ENCODE measurements at regions not wholly inside any gene's neighbourhood (a gene's known extent, or its start where the extent isn't known, plus 50 kb on each side); places are given as distances from the start of the nearest gene placed in this dataset.

DNA sequence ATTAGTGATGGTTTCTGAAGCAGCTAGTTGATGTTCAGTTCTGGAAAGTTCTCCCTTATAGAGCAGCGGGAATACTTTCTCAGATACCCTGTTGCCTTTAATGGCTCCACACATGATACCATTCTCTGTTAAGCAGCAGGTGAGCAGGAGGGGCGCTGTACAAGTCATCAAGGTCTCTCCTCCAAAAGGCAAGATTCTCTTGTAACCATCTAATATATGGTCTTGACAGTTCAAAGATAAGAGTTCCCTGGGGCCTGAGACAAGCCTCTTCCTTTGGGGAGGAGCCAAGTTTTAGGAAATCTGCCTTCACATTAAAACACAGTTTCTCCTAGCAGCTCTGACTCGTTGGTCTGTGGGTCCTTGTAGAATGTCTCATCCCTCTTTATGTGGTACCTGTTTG is 258.2 kb downstream of the QKI start:
- TF ChIP-seq, protein P1, sequence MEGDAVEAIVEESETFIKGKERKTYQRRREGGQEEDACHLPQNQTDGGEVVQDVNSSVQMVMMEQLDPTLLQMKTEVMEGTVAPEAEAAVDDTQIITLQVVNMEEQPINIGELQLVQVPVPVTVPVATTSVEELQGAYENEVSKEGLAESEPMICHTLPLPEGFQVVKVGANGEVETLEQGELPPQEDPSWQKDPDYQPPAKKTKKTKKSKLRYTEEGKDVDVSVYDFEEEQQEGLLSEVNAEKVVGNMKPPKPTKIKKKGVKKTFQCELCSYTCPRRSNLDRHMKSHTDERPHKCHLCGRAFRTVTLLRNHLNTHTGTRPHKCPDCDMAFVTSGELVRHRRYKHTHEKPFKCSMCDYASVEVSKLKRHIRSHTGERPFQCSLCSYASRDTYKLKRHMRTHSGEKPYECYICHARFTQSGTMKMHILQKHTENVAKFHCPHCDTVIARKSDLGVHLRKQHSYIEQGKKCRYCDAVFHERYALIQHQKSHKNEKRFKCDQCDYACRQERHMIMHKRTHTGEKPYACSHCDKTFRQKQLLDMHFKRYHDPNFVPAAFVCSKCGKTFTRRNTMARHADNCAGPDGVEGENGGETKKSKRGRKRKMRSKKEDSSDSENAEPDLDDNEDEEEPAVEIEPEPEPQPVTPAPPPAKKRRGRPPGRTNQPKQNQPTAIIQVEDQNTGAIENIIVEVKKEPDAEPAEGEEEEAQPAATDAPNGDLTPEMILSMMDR (IDR thresholded peaks at IDR 0.05), result no peak
- TF ChIP-seq POLR2A (IDR thresholded peaks at IDR 0.05) (no peak), EP300 (IDR thresholded peaks at IDR 0.05; ENCODE audit: low read depth) (no peak), POLR2AphosphoS5 (IDR thresholded peaks at IDR 0.05) (no peak)
